ENCODE measurements at regions not wholly inside any gene's neighbourhood (a gene's known extent, or its start where the extent isn't known, plus 50 kb on each side); places are given as distances from the start of the nearest gene placed in this dataset.

DNA sequence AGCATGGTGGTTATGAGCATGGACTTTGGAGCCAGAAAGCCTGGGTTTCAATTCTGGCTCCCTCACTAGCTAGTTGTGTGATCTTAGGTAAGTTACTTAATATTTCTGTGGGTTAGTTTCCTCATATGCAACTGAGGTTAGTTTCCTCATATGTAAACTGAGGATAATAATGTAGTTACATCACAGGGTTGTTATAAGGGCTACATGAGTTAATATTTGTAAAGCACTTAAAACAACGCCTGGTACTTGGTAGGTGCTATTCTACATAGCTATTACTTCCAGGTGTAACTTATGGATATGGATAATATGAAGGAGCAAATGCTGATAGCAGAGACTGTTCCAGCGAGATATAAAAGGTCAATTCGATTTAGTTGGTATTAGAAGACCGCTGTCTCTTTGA is 69.4 kb upstream of the POU5F2 start:
- H3K27me3 ChIP-seq, result no peaks in the 10 kb centered on the region
- ATAC-seq (peak; percentile 44), DNase-seq (no peak)
- no peaks in the 10 kb centered on the region for H3K36me3 ChIP-seq
- H3K9me3 ChIP-seq, result no peaks in the 10 kb centered on the region
- H3K27ac ChIP-seq, result no peak overlapping the region
- H3K4me1 ChIP-seq, result no peaks in the 10 kb centered on the region
- H3K4me3 ChIP-seq, result no peak overlapping the region
- TF ChIP-seq, protein P1, sequence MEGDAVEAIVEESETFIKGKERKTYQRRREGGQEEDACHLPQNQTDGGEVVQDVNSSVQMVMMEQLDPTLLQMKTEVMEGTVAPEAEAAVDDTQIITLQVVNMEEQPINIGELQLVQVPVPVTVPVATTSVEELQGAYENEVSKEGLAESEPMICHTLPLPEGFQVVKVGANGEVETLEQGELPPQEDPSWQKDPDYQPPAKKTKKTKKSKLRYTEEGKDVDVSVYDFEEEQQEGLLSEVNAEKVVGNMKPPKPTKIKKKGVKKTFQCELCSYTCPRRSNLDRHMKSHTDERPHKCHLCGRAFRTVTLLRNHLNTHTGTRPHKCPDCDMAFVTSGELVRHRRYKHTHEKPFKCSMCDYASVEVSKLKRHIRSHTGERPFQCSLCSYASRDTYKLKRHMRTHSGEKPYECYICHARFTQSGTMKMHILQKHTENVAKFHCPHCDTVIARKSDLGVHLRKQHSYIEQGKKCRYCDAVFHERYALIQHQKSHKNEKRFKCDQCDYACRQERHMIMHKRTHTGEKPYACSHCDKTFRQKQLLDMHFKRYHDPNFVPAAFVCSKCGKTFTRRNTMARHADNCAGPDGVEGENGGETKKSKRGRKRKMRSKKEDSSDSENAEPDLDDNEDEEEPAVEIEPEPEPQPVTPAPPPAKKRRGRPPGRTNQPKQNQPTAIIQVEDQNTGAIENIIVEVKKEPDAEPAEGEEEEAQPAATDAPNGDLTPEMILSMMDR (IDR thresholded peaks at IDR 0.05), result no peak
- intact Hi-C loops (cut with DNase I), result no loop called here

DNA sequence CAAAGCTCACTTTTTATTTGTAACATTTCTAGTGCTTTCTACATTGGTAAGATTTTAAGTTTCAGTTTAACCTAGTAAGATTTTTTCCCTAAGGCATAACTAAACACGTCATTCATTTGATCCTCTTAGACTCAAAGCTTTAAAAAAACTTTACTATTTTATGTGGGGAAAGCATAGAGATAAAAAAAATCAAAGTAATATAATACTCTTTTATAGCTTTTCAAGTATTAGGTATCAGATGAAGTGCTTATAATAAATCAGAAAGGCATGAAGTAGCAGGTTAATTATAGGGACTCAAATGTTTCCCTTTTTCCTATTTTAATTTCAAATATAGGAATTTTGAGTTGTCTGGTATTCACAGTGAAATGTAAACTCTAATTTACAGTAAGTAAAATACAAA is 68.0 kb upstream of the POU5F2 start:
- intact Hi-C loops (cut with DNase I), result no loop called here
- Histone ChIP-seq H3K4me3 (no peak overlapping the region), H3K27me3 (no peaks in the 10 kb centered on the region), H3K4me1 (no peaks in the 10 kb centered on the region), H3K27ac (no peak overlapping the region), H3K36me3 (no peaks in the 10 kb centered on the region), H3K9me3 (no peaks in the 10 kb centered on the region)
- TF ChIP-seq, protein P1 (IDR thresholded peaks at IDR 0.05), result no peak
- DNase-seq (no peak), ATAC-seq (no peak)

DNA sequence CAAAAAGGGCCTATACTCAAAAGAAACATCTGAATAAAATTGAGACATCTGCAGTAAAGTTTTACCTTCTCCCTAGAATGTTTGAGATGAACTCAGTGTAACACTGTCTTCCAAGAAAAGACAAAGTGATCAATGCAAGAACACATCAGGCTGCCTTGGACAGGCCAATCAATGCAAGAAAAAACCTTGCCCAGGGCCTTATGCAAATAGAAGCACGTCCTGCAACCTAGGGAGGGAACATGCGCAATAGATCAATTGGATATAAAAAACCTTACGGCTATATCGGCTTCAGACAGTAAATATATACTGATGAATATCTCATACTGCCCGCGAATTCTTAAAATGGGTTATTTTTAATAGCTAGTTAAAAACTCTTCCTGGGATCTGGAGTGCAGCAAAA is 66.4 kb upstream of the POU5F2 start:
- intact Hi-C loops (cut with DNase I), result no loop called here
- DNase-seq (no peak), ATAC-seq (no peak)
- no peak overlapping the region for H3K27ac ChIP-seq
- H3K4me1 ChIP-seq, result no peaks in the 10 kb centered on the region
- no peaks in the 10 kb centered on the region for H3K9me3 ChIP-seq
- H3K4me3 ChIP-seq, result no peak overlapping the region
- no peaks in the 10 kb centered on the region for H3K27me3 ChIP-seq
- TF ChIP-seq, protein P1 (IDR thresholded peaks at IDR 0.05), result no peak
- no peaks in the 10 kb centered on the region for H3K36me3 ChIP-seq

DNA sequence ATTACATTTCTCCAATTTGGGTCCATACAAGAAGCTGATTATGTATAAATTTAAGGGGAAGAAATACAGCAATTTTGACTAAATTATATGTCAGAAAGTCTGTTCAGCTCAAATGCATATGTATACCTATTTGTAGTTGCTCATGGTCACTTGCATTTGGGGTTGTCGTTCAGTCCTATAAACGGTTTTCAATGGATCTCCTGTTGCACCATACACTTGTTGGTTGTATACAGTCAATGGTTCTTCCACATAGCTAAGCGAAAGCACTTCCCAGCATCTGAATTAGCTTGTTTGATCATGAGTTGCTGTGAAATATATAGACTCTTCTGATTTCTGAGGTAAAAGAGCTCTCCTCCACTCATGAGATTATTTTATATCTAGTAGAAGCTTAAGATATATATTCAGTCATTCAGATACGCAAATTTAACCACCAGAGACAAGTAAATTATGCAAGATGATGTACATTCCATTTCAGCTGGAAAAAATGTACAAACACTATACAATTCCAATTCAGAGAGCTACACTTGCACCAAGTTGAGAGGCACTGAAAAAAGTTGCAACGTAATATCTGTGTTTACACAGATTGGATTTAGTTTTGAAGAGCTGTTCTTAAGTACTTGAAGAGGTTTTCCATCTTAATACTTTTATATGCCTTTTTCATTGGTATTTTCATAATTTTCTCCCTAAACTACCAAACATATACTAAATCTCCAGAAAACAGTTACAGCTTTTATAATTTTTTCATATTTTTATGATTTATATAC is 64.4 kb upstream of the POU5F2 start:
- Histone ChIP-seq H3K9me3 (no peaks in the 10 kb centered on the region), H3K4me1 (no peaks in the 10 kb centered on the region), H3K27me3 (no peaks in the 10 kb centered on the region), H3K4me3 (no peak overlapping the region), H3K27ac (no peak overlapping the region), H3K36me3 (no peaks in the 10 kb centered on the region)
- ATAC-seq (no peak), DNase-seq (no peak)
- intact Hi-C loops (cut with DNase I), result no loop called here
- TF ChIP-seq, protein P1 (IDR thresholded peaks at IDR 0.05), result no peak

DNA sequence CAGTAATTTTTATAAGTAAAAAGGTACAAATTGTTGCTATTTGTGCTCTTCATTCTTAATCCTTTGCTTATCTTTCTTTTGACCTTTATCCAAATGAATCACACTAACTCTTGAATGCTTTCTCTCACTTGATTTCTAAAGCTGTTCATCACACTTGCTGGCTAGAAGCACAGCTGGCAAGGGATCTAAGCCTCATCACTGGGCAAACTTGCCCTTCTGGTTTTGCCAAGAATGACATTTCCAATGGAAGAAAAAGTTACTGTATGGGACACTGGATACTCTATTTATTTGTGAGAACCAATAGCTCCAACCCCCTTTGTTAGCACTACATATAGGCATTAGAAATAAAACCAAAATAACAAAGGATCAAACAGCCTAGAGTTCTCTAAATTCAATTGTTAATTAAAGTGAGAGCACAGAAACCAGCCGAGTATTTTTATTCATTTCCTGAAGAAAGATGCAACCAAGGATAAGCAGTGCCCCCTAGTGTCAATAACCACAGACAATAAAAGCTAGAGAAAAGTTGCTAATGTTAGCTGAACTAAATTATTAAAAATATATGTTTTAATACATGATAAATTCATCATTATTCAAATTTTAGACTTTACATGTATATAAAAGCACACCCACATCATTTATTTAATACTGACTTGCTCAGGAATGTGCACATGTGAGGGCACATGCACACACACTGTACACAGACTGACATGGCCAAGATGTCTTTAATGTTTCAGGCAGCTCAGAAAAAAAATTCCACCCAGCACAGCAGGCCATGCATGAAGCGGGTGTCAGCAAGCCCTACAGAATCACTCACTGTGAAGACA is 59.8 kb upstream of the POU5F2 start:
- no peak overlapping the region for H3K27ac ChIP-seq
- no peaks in the 10 kb centered on the region for H3K9me3 ChIP-seq
- H3K4me1 ChIP-seq, result no peaks in the 10 kb centered on the region
- intact Hi-C loops (cut with DNase I), result no loop called here
- TF ChIP-seq, protein P1 (IDR thresholded peaks at IDR 0.05), result peak; percentile 74
- DNase-seq (no peak), ATAC-seq (peak; percentile 50)
- no peaks in the 10 kb centered on the region for H3K27me3 ChIP-seq
- no peak overlapping the region for H3K4me3 ChIP-seq
- H3K36me3 ChIP-seq, result no peaks in the 10 kb centered on the region

All from upper lobe of right lung (tissue), 1 donor.